GM23338 (cell line): ENCODE measurements at regions not wholly inside any gene's neighbourhood (a gene's known extent, or its start where the extent isn't known, plus 50 kb on each side); places are given as distances from the start of the nearest gene placed in this dataset.

Source experiments
- EZH2 ChIP-seq: fragments of 200-600 bp; sonication (generic); IDR thresholded peaks from one replicate; pipeline ENCODE4 v1.8.0; 2017; ENCODE audit warnings: antibody characterized with exemption, mild to moderate bottlenecking, low read depth; ENCODE audit not compliant: unreplicated experiment
- JUNB ChIP-seq: IDR thresholded peaks from one replicate; pipeline ENCODE4 v1.6.1; 2016; ENCODE audit warnings: antibody characterized with exemption; ENCODE audit not compliant: unreplicated experiment
- POLR2AphosphoS5 ChIP-seq: IDR thresholded peaks from 2 replicates; pipeline ENCODE4 v1.6.1; 2016; ENCODE audit warnings: antibody characterized with exemption, low read depth
- ZNF114 ChIP-seq: fragments of 250-450 bp; sonication (Bioruptor Pico); IDR thresholded peaks from 2 replicates; pipeline ENCODE4 v1.5.0; 2020; ENCODE audit warnings: mild to moderate bottlenecking, moderate library complexity
- TF ChIP-seq, protein P1 (sequence below), 2 experiments: fragments of 200-600 bp in 1 of 2; sonication (generic) in 1 of 2; conservative IDR thresholded peaks; 2 replicates each; pipeline versions ENCODE4 v1.5.1 to v1.6.1; 2016 to 2017; ENCODE audit warnings: antibody characterized with exemption in 2 of 2, low read depth in 2 of 2, mild to moderate bottlenecking in 2 of 2, moderate library complexity in 1 of 2
- TF ChIP-seq, protein P2 (sequence below): IDR thresholded peaks from one replicate; pipeline ENCODE4 v1.6.1; 2018; ENCODE audit warnings: antibody characterized with exemption; ENCODE audit not compliant: unreplicated experiment
- TF ChIP-seq, protein P3 (sequence below): IDR thresholded peaks from 2 replicates; pipeline ENCODE4 v1.6.1; 2016; ENCODE audit warnings: antibody characterized with exemption

DNA sequence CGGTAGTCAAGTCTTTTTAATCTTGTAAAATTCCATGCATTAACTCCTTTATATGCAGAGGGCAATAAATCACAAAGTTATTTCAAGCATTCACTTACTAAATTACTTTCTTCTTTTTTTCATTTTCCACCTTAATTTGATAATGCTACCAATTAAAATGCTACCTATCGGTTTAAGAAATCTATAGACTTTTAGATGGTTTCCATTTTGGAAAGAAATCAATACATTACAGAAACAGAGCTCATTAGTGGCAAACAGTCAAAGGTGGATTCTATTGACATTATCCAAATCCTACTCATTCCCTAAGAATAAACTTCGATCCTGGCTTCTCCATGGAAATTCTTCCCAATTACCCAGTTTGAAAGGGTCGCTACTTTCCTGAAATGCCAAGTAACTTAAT, 176.5 kb downstream of the MREG start:
- TF ChIP-seq, protein P1, sequence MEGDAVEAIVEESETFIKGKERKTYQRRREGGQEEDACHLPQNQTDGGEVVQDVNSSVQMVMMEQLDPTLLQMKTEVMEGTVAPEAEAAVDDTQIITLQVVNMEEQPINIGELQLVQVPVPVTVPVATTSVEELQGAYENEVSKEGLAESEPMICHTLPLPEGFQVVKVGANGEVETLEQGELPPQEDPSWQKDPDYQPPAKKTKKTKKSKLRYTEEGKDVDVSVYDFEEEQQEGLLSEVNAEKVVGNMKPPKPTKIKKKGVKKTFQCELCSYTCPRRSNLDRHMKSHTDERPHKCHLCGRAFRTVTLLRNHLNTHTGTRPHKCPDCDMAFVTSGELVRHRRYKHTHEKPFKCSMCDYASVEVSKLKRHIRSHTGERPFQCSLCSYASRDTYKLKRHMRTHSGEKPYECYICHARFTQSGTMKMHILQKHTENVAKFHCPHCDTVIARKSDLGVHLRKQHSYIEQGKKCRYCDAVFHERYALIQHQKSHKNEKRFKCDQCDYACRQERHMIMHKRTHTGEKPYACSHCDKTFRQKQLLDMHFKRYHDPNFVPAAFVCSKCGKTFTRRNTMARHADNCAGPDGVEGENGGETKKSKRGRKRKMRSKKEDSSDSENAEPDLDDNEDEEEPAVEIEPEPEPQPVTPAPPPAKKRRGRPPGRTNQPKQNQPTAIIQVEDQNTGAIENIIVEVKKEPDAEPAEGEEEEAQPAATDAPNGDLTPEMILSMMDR (conservative IDR thresholded peaks at IDR 0.05; ENCODE audit: low read depth in 2 of 2), result no peak
- TF ChIP-seq EZH2 (no peak), POLR2AphosphoS5 (no peak), JUNB (no peak), ZNF114 (no peak)
- TF ChIP-seq, protein P2, sequence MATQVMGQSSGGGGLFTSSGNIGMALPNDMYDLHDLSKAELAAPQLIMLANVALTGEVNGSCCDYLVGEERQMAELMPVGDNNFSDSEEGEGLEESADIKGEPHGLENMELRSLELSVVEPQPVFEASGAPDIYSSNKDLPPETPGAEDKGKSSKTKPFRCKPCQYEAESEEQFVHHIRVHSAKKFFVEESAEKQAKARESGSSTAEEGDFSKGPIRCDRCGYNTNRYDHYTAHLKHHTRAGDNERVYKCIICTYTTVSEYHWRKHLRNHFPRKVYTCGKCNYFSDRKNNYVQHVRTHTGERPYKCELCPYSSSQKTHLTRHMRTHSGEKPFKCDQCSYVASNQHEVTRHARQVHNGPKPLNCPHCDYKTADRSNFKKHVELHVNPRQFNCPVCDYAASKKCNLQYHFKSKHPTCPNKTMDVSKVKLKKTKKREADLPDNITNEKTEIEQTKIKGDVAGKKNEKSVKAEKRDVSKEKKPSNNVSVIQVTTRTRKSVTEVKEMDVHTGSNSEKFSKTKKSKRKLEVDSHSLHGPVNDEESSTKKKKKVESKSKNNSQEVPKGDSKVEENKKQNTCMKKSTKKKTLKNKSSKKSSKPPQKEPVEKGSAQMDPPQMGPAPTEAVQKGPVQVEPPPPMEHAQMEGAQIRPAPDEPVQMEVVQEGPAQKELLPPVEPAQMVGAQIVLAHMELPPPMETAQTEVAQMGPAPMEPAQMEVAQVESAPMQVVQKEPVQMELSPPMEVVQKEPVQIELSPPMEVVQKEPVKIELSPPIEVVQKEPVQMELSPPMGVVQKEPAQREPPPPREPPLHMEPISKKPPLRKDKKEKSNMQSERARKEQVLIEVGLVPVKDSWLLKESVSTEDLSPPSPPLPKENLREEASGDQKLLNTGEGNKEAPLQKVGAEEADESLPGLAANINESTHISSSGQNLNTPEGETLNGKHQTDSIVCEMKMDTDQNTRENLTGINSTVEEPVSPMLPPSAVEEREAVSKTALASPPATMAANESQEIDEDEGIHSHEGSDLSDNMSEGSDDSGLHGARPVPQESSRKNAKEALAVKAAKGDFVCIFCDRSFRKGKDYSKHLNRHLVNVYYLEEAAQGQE, result no peak
- TF ChIP-seq, protein P3, sequence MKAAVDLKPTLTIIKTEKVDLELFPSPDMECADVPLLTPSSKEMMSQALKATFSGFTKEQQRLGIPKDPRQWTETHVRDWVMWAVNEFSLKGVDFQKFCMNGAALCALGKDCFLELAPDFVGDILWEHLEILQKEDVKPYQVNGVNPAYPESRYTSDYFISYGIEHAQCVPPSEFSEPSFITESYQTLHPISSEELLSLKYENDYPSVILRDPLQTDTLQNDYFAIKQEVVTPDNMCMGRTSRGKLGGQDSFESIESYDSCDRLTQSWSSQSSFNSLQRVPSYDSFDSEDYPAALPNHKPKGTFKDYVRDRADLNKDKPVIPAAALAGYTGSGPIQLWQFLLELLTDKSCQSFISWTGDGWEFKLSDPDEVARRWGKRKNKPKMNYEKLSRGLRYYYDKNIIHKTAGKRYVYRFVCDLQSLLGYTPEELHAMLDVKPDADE, result no peak
